AG09319 (cell line): ENCODE measurements at regions not wholly inside any gene's neighbourhood (a gene's known extent, or its start where the extent isn't known, plus 50 kb on each side); places are given as distances from the start of the nearest gene placed in this dataset.

Source experiments
- DNase-seq: peaks from one replicate; pipeline ENCODE4 v3.0.0-alpha.2; 2010; ENCODE audit warnings: low read depth; ENCODE audit errors: extremely low read depth
- CTCF ChIP-seq: IDR thresholded peaks from 2 replicates; pipeline ENCODE4 v1.5.1; 2011; ENCODE audit warnings: low read depth, mild to moderate bottlenecking, inconsistent platforms, low read length, moderate library complexity

- TF ChIP-seq CTCF: no peak
- DNase-seq: no peak
Measured at GRCh38 chr3:66803721-66804695, 194.1 kb upstream of the KBTBD8 start.

- no peak for TF ChIP-seq CTCF
Measured at GRCh38 chr3:66808891-66809594, 189.1 kb upstream of the KBTBD8 start.

GRCh38 chr3:66809595-66809958 lies 188.5 kb upstream of the KBTBD8 start:
- TF ChIP-seq CTCF: no peak
- no peak for DNase-seq

More at GRCh38 chr3:66808891-66809594, 189.1 kb upstream of the KBTBD8 start:
- DNase-seq: no peak

GRCh38 chr3:66812136-66812535 lies 186.0 kb upstream of the KBTBD8 start:
- no peak for TF ChIP-seq CTCF
- DNase-seq: no peak

GRCh38 chr3:66812741-66813140 lies 185.4 kb upstream of the KBTBD8 start:
- no peak for TF ChIP-seq CTCF
- DNase-seq: no peak

GRCh38 chr3:66816090-66816761 lies 181.9 kb upstream of the KBTBD8 start:
- TF ChIP-seq CTCF: peak; percentile 29
- no peak for DNase-seq
